ENCODE measurements at regions not wholly inside any gene's neighbourhood (a gene's known extent, or its start where the extent isn't known, plus 50 kb on each side); places are given as distances from the start of the nearest gene placed in this dataset.

DNA sequence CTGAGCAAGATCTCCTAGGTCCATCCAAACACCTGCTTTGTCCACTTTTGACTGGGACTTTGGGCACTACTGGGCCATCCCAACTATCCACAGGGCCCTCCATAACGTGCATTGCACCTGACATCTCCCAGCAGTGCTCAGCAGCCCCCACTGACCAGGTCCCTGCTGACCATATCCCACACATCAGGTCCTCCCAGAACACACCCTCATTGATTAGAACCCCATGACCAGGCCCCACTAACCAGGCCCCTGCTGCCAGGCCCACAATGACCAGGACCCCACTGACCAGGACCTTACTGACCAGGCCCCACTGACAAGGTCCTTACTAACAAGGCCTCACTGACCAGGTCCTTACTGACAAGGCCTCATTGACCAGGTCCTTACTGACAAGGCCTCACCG is 93.9 kb upstream of the CTSV start:
- TF ChIP-seq POLR2AphosphoS5 (IDR thresholded peaks at IDR 0.05; ENCODE audit: low read depth, low read length) = no peak
- TF ChIP-seq POLR2A (IDR thresholded peaks at IDR 0.05; ENCODE audit: low read depth, low read length) = no peak
- TF ChIP-seq TAF1 (IDR thresholded peaks at IDR 0.05; ENCODE audit: low read depth, low read length) = no peak
- TF ChIP-seq PAX5 (IDR thresholded peaks at IDR 0.05; ENCODE audit: insufficient read depth, low read length, severe bottlenecking) = no peak

All from GM12891 (cell line).